ENCODE measurements at regions not wholly inside any gene's neighbourhood (a gene's known extent, or its start where the extent isn't known, plus 50 kb on each side); places are given as distances from the start of the nearest gene placed in this dataset.

- H3K27me3 ChIP-seq (ENCODE audit: control insufficient read depth in 2 of 2, insufficient read depth in 2 of 2, low read length in 2 of 2) = no peaks in the 10 kb centered on the region
- H3K4me3 ChIP-seq (replicated peaks in 1 of 3; ENCODE audit: insufficient read depth in 1 of 3, low read depth in 1 of 3, low read length in 3 of 3) = no peak overlapping the region
- H3K27ac ChIP-seq (ENCODE audit: insufficient read depth, low read depth, low read length) = no peak overlapping the region
- intact Hi-C loops (cut with micrococcal nuclease) (no loop called here), dilution Hi-C loops (cut with MboI; ENCODE audit: extremely low pct_ligation_motif_present, low sequenced_read_pairs) (no loop called here)
- no peak overlapping the region for H2AFZ ChIP-seq (ENCODE audit: low read depth, low read length)
- no peaks in the 10 kb centered on the region for H3K36me3 ChIP-seq (ENCODE audit: control insufficient read depth in 2 of 2, extremely low read depth in 1 of 2, insufficient read depth in 2 of 2, low read length in 2 of 2)
- H3K9me1 ChIP-seq (replicated peaks; ENCODE audit: control insufficient read depth, extremely low read depth, insufficient read depth, low read length) = no peaks in the 10 kb centered on the region
- H3K9me3 ChIP-seq (replicated peaks; ENCODE audit: control insufficient read depth, insufficient read depth, low read length) = no peaks in the 10 kb centered on the region
- TF ChIP-seq CTCF (IDR thresholded peaks at IDR 0.05; ENCODE audit: extremely low read depth in 1 of 2, insufficient read depth in 1 of 2, low read depth in 1 of 2, low read length in 2 of 2) = no peak
- no peak for TF ChIP-seq POLR2AphosphoS5 (IDR thresholded peaks at IDR 0.05; ENCODE audit: insufficient read depth, low read depth, low read length)
- TF ChIP-seq, protein P1, sequence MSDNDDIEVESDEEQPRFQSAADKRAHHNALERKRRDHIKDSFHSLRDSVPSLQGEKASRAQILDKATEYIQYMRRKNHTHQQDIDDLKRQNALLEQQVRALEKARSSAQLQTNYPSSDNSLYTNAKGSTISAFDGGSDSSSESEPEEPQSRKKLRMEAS (IDR thresholded peaks at IDR 0.05; ENCODE audit: insufficient read depth, insufficient read length) = no peak
- TF ChIP-seq JUN (IDR thresholded peaks at IDR 0.05; ENCODE audit: borderline replicate concordance, insufficient read depth, insufficient read length, low read depth) = no peak
- TF ChIP-seq POLR2A (IDR thresholded peaks at IDR 0.05; ENCODE audit: low read depth, low read length) = no peak
- no peak for TF ChIP-seq MYC (IDR thresholded peaks at IDR 0.05; ENCODE audit: low read depth, low read length)
- TF ChIP-seq GATA2 (IDR thresholded peaks at IDR 0.05; ENCODE audit: insufficient read depth, insufficient read length, low read depth, low read length) = no peak
- no peak for TF ChIP-seq FOS (IDR thresholded peaks at IDR 0.05; ENCODE audit: borderline replicate concordance, insufficient read depth, low read length)
- no peak for TF ChIP-seq EZH2 (IDR thresholded peaks at IDR 0.05; ENCODE audit: borderline replicate concordance, low read depth, low read length, severe bottlenecking)
- POLR2A ChIA-PET = no interaction called here
- DNase-seq (ENCODE audit: low read depth, low spot score) (no peak), FAIRE-seq (no peak)
- no peaks in the 10 kb centered on the region for H3K4me1 ChIP-seq (ENCODE audit: control insufficient read depth, extremely low read depth, insufficient read depth, low read length)
- H4K20me1 ChIP-seq (replicated peaks; ENCODE audit: control insufficient read depth, extremely low read depth, insufficient read depth, low read length) = no peaks in the 10 kb centered on the region
- no peaks in the 10 kb centered on the region for H3K79me2 ChIP-seq (ENCODE audit: control insufficient read depth, insufficient read depth, low read length)
- H3K4me2 ChIP-seq (ENCODE audit: insufficient read depth, low read length) = no peak overlapping the region
- H3K9ac ChIP-seq (replicated peaks; ENCODE audit: extremely low read depth, insufficient read depth, low read length) = no peak overlapping the region
- CTCF ChIA-PET = no interaction called here
- no TSS peak for BruUV-seq (replicated peaks)
Observed at GRCh38 chrX:3963980-3964379, 250.5 kb upstream of the PRKX start.
